Activated CD8-positive, alpha-beta memory T cell treated with anti-CD3 and anti-CD28 coated beads for 4 hours (primary cell): ENCODE measurements at regions not wholly inside any gene's neighbourhood (a gene's known extent, or its start where the extent isn't known, plus 50 kb on each side); places are given as distances from the start of the nearest gene placed in this dataset.
"Not testable (repeated sequence)": the region's sequence is repeated elsewhere in the genome, so short reads cannot be mapped to it uniquely, and the experiment has no call there.

ENCODE experiments used
- DNase-seq, 2 donors: peaks; one replicate each; pipeline ENCODE4 v3.0.0-alpha.2; 2020; ENCODE audit warnings: low read depth in 2 of 2

DNA sequence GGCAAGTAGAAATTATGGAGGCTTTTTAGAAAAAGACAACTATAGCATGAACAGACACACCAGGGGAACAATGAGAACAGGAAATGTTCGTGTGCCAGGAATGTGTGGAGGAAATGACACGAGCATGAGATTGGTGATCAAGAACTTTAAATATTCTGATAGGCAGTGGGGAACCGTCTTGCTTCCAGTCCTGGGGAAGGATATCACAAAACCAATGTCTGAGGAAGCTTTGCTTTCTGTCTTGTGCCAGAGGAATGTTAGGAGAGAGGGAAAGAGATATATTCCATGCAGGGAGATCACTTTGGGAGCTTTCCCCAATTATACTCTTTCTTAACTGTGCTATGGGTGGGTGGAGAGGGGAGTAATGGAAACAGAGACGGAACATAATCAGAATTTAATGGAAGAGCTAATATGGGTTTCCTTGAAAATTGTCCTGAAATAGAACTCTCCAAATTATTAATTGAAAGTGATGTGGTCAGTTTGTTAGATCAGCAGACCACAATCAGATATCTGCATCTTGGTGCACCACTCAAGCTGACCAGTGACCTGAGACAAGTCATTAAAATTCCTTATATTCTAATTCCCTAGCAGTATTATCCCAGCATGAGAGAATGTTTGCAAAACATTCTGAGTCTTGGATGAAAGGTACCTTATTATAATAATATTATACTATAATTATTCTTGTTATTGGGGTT is 178.2 kb downstream of the SOX4 start:
- DNase-seq = no peak

DNA sequence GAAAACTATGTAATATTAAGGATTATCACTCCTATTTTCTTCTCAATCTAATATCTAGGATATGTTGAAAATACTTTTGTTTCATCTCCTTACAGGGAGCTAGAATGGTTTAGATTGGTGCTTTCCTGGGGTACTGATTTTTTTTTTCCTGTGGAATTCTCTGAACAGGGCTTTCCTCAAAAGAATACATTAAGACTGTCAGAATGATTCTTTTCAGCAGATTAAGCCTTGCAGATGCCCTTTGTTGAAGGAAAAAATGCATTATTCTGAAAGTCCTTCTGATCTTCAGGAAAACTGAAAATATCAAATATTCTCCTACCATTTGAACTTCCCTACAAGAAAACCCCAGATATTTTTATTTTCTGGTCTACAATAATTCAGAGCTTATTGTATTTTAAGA is 178.9 kb downstream of the SOX4 start:
- no peak for DNase-seq

GRCh38 chr6:21772884-21773575 is 179.5 kb downstream of the SOX4 start:
- DNase-seq = no peak

DNA sequence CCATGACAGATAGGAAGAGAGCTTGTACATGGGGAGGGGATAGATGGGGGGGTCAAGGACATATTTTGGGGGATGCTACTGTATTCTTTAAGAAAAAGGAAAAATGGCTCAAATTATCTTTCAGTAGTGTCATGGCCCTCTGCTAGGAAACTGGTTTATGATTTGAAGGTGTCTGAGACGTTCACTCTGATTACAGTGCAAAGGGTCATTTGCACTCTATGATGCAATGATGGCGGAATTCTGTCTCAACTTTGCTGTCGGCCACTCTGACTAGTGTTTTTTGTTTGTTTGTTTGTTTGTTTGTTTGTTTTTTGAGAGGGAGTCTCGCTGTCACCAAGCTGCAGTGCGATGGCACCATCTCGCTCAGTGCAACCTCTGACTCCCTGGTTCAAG is 180.0 kb downstream of the SOX4 start:
- no peak for DNase-seq

DNA sequence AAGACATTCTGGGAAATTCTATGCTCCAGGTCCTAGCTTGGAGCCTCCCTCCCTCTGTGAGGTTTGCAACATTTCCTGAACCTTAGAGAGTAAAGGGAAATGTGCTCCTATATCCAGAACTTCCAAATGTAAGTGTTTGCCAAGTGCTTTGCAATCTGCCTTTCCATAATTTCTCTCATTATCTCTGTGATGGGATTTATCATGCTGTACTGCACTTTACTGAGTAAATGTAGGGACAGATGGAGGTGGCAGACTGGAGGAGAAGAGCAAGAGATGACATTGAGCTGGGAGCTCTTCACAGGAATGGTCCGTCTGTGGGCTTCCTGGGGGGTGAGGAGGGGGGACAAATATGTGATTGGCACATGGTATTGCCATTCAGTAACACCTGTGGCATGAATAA is 184.3 kb downstream of the SOX4 start:
- no peak for DNase-seq

- DNase-seq = no peak
Measured at GRCh38 chr6:21780141-21780540, 186.6 kb downstream of the SOX4 start.

DNA sequence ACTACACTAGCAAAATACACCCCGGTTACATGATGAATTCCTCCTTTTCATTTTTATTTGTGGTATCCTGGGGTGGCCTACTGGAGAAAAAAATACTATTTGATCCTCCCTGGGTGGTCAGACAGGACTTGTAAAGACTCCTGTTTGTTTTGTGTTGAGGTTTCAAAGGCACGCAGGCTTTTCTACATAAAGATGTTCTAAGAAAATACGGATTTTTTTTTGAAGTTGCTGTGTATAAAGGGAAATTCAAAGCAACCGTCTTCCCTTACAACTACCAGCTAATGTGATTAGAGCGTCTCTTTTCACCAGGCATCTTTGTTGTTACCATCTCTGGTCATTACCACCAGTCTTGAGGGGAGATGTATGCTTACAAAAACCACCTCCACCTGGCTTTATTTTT is 187.1 kb downstream of the SOX4 start:
- DNase-seq = no peak

DNA sequence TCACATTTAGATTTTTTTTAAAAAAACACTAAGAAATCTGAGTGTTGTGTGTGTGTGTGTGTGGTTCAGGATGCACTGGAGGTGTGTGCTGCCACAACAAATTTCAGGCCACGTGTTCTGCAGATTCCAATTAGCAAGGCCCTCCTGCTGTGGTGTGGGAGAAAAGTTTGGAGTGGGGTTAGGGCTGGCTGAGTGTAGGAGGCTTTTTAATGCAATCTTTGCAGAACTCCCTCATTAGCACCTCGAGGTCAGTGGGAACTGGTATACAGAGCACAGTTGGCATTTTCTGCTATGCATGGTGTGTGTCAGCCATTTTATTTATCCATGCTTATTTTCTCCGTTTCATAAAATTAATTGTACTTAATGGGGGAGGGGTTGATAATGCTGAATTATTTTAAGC is 187.6 kb downstream of the SOX4 start:
- no peak for DNase-seq

DNA sequence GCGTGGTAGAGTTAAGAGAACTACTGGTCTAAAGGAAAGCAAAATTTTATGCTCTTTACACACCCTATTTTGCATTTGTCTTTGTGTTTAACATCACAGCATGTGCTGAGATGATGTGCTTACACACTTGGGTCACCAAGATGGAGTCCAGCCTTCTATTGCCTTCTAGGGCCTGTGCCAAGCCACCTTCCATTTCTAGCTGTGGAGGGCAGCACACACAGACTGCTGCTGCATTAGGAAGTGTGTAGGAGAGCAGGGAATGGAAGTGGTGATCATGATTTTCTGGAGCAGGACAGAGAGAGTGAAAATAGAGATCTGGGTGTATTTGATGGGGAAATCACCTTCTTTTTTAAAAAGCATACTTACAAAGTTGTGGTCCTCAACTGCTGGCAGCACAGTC is 191.6 kb downstream of the SOX4 start:
- no peak for DNase-seq

- no peak for DNase-seq
Measured at GRCh38 chr6:21791056-21791455, 197.5 kb downstream of the SOX4 start.

- no peak for DNase-seq
Measured at GRCh38 chr6:21791581-21791980, 198.0 kb downstream of the SOX4 start.

DNA sequence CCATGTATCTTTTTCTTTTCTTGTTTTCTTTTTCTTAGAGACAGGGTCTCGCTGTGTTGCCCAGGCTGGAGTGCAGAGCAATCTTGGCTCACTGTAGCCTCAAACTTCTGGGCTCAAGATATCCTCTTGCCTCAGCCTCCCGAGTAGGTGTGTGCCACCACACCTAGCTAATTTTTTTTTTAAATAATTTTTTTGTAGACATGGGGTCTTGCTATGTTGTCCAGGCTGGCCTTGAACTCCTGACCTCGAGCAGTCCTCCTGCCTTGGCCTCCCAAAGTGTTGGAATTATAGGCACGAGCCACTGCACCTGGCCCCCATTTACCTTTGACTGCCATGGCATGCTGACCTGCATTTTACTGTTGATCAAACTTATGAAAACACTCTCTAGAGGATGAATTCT is 198.6 kb downstream of the SOX4 start:
- no peak for DNase-seq

- DNase-seq = not testable (repeated sequence)
Measured at GRCh38 chr6:21796979-21797378, 203.4 kb downstream of the SOX4 start.

- no peak for DNase-seq
Measured at GRCh38 chr6:21798468-21798867, 204.9 kb downstream of the SOX4 start.

DNA sequence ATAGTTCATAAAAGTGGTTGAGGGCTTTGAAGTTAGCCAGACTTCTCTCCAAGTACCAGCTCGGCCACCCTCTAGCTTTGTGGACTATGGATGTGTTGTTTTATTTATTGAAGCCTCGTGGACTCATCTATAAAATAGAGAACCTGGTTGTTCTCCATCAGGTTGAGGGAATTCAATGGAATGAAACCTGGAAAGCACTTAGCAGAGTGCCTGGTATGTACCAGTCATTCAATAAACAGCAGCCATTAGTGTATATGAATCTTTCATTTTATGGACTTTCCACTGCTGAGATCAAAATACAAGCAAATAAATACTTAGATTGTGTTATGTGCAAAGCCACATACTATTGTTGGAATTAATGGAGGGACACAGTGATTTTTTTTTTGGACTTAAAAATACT is 206.8 kb downstream of the SOX4 start:
- DNase-seq = no peak

- no peak for DNase-seq
Measured at GRCh38 chr6:21800948-21801438, 207.4 kb downstream of the SOX4 start.

DNA sequence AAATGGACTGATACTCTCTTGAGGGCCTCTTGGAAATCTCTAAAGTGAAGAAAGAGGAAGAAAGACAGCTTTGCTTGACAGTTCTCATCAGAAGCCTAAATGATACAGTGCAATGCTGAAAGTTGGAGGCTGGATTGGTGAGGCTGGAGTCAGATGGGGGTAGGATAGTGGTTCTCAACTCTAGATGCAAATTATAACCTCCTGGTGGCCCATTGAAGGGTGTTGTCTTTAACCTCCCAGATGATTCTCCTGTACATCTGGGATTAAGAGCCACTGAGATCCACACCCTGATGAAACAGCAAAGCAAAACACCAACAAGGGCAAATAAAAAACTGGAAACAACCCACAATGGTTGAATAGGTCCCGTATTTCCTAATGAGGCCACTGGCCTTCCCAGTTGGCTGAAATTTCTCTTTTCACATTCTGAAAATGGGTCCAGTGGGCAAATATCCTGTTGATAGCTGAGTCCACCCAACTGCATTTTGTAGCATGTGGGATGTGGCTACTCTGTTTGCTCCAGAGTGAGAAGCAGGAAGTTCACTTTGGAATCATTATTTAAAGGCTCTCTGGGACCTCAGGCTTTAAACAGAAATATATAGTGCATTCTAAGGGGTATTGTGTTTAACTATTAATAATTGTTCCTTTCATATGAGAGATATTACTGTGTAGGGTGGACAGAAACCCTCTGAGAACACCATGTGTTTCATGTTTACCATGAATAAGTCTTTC is 208.1 kb downstream of the SOX4 start:
- no peak for DNase-seq

- DNase-seq = no peak
Measured at GRCh38 chr6:21802175-21802822, 208.7 kb downstream of the SOX4 start.

DNA sequence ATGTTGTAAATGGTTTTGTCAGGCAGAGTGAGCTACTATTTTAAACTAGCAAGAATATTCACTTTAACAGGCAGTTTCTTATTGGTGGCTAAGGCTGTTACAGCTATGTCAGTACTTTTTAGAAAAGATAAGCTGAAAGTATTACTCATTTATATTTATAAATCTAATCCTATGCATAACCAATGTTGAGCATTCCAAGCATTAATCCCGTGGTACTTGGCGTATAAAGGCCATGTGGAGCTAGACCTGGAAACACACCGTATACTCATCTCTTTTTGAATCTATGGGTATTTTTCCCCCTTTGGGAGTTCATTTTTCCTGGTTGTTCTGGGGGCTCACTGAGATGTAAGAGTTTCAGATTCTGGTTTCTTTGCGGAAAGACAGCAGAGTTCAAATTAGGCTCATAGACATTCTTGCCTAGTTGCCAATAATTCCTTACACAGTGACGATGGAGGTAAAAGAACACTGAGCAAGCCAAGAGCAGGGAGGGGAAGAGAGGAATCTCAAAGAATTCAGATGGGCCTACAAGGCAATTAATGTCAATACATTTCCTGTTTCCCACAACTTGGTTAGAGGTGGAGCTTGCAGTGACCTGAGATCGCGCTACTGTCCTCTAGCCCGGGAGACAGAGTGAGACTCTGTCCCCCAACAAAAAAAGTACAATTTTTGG is 211.5 kb downstream of the SOX4 start:
- no peak for DNase-seq

- DNase-seq = no peak
Measured at GRCh38 chr6:21807299-21808044, 213.9 kb downstream of the SOX4 start.

DNA sequence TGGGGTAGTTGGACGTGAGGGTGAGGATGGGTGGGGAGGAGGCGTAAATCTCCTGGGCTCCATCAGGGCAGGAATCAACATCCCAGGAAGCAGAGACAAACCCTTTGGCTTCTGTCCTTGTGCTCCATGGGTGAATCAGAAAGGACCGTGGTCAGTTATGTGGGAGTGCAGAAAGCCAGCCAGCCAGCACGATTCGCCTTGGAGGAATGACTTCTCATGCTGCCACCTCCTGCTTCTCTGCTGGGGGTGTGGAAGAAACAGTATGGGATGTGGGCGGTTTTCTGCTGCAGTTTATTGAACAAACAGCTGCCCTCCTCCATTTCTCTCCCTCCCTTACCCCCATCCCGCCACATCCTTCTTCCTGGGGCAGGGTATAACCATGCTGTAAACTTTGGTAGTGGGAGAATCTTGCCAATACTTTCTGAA is 214.5 kb downstream of the SOX4 start:
- DNase-seq = no peak
